ENCODE measurements at regions not wholly inside any gene's neighbourhood (a gene's known extent, or its start where the extent isn't known, plus 50 kb on each side); places are given as distances from the start of the nearest gene placed in this dataset.

GRCh38 chr12:84658877-84659276 lies 253.7 kb downstream of the SLC6A15 start:
- TF ChIP-seq POLR2AphosphoS5 (IDR thresholded peaks at IDR 0.05) (no peak), CTCF (IDR thresholded peaks at IDR 0.05 in 8 of 11, conservative IDR thresholded peaks at IDR 0.05 in 3 of 11) (no peak)

Measured in spleen (tissue), 7 donors.